H1 (cell line): ENCODE measurements at regions not wholly inside any gene's neighbourhood (a gene's known extent, or its start where the extent isn't known, plus 50 kb on each side); places are given as distances from the start of the nearest gene placed in this dataset.

Experiments
- CTCF ChIA-PET: fragments of 300-600 bp; sonication (Branson Sonifier 250); formaldehyde crosslinking; loops from one replicate; lab custom pipeline; 2021; ENCODE audit not compliant: partially characterized antibody; lab: Charles Lee
- POLR2A ChIA-PET: fragments of 300-600 bp; sonication (Branson Sonifier 250); formaldehyde crosslinking; loops from one replicate; lab custom pipeline; 2021; ENCODE audit warnings: inconsistent platforms; ENCODE audit not compliant: partially characterized antibody; lab: Charles Lee
- DNase-seq, 2 experiments: peaks; one replicate each; pipeline versions ENCODE4 v3.0.0 to v3.0.0-alpha.2; 2010 to 2022; ENCODE audit warnings: low spot score in 2 of 2, low read depth in 1 of 2, mixed read lengths in 1 of 2
- FAIRE-seq: peaks from 2 replicates; lab custom pipeline; 2011; peaks lifted over from hg19 to GRCh38; lab: Jason Lieb, UNC
- H2AFZ ChIP-seq: 2 replicates; pipeline ENCODE4 v1.8.1; 2012; ENCODE audit warnings: low read length, inconsistent platforms
- H2AK5ac ChIP-seq: 2 replicates; pipeline ENCODE4 v1.6.1; 2013; ENCODE audit warnings: low read depth, low read length
- H2BK120ac ChIP-seq: replicated peaks from 2 replicates; pipeline ENCODE3; 2013; ENCODE audit warnings: low read depth, low read length, inconsistent platforms
- H2BK12ac ChIP-seq: 2 replicates; pipeline ENCODE4 v1.6.1; 2013; ENCODE audit warnings: low read depth, low read length
- H2BK15ac ChIP-seq: 2 replicates; pipeline ENCODE4 v1.6.1; 2013; ENCODE audit warnings: low read length
- H2BK20ac ChIP-seq: 2 replicates; pipeline ENCODE4 v1.6.1; 2013; ENCODE audit warnings: low read length
- H2BK5ac ChIP-seq: 2 replicates; pipeline ENCODE4 v1.6.1; 2013; ENCODE audit warnings: low read depth, low read length
- H3K14ac ChIP-seq: 2 replicates; pipeline ENCODE4 v1.6.1; 2013; ENCODE audit warnings: inconsistent platforms; ENCODE audit not compliant: insufficient read length
- H3K18ac ChIP-seq: 2 replicates; pipeline ENCODE4 v1.6.1; 2013; ENCODE audit warnings: low read length; ENCODE audit errors: extremely low read depth
- H3K23ac ChIP-seq: 2 replicates; pipeline ENCODE4 v1.6.1; 2013; ENCODE audit warnings: inconsistent platforms; ENCODE audit not compliant: insufficient read length
- H3K23me2 ChIP-seq: 2 replicates; pipeline ENCODE4 v1.6.1; 2013; ENCODE audit warnings: low read depth, low read length
- H3K27ac ChIP-seq: 2 replicates; pipeline ENCODE4 v1.6.1; 2011; ENCODE audit warnings: low read depth, low read length, inconsistent platforms
- H3K27me3 ChIP-seq, 4 experiments: replicated peaks in 1 of 4; 1 replicate in 1 of 4; 2 replicates in 3 of 4; pipeline versions ENCODE4 v1.6.1 to v1.8.1; 2011 to 2013; ENCODE audit warnings: low read length in 3 of 4, mild to moderate bottlenecking in 3 of 4, inconsistent platforms in 2 of 4, mixed read lengths in 2 of 4, moderate library complexity in 1 of 4; ENCODE audit not compliant: control insufficient read depth in 3 of 4, insufficient read depth in 3 of 4; ENCODE audit errors: extremely low read depth in 1 of 4
- H3K36me3 ChIP-seq, 4 experiments: 2 replicates each; pipeline versions ENCODE4 v1.6.1 to v1.8.1; 2011 to 2013; ENCODE audit warnings: mild to moderate bottlenecking in 4 of 4, low read length in 3 of 4, moderate library complexity in 2 of 4, control low read depth in 1 of 4, inconsistent platforms in 1 of 4; ENCODE audit not compliant: insufficient read depth in 4 of 4, control insufficient read depth in 2 of 4
- H3K4ac ChIP-seq: replicated peaks from 2 replicates; pipeline ENCODE3; 2013; ENCODE audit warnings: low read length, low read depth, mixed read lengths, inconsistent platforms; ENCODE audit not compliant: insufficient read length
- H3K4me1 ChIP-seq, 4 experiments: replicated peaks in 1 of 4; 1 replicate in 1 of 4; 2 replicates in 3 of 4; pipeline versions ENCODE4 v1.6.1 to v1.8.1; 2011 to 2013; ENCODE audit warnings: low read length in 3 of 4, inconsistent platforms in 2 of 4, mixed read lengths in 1 of 4; ENCODE audit not compliant: insufficient read depth in 4 of 4, control insufficient read depth in 3 of 4
- H3K4me2 ChIP-seq, 2 experiments: 2 replicates each; pipeline versions ENCODE4 v1.6.1 to v1.8.1; 2011 to 2013; ENCODE audit warnings: low read depth in 2 of 2, low read length in 2 of 2, control low read depth in 1 of 2, inconsistent platforms in 1 of 2, mild to moderate bottlenecking in 1 of 2; ENCODE audit not compliant: insufficient read depth in 1 of 2
- H3K4me3 ChIP-seq, 4 experiments: fragments of 200-600, 300-600 bp in 1 of 4; sonication (generic), shearing (Covaris generic), sonication (Bioruptor Twin) in 1 of 4; 2 replicates each; pipeline versions ENCODE4 v1.5.1 to v1.8.1; 2011 to 2016; ENCODE audit warnings: low read length in 4 of 4, low read depth in 3 of 4, control low read depth in 2 of 4, inconsistent platforms in 2 of 4, mild to moderate bottlenecking in 2 of 4, mixed read lengths in 1 of 4, moderate library complexity in 1 of 4; ENCODE audit not compliant: insufficient read depth in 2 of 4; ENCODE audit errors: extremely low read depth in 1 of 4
- H3K56ac ChIP-seq: replicated peaks from 2 replicates; pipeline ENCODE3; 2013; ENCODE audit warnings: low read depth, mild to moderate bottlenecking, mixed read lengths, low read length, inconsistent platforms; ENCODE audit not compliant: insufficient read length
- H3K79me1 ChIP-seq: 2 replicates; pipeline ENCODE4 v1.6.1; 2013; ENCODE audit warnings: low read depth, low read length, control low read depth
- H3K79me2 ChIP-seq, 2 experiments: 2 replicates each; pipeline versions ENCODE4 v1.6.1 to v1.8.1; 2012 to 2013; ENCODE audit warnings: low read length in 2 of 2, mild to moderate bottlenecking in 2 of 2, inconsistent platforms in 1 of 2; ENCODE audit not compliant: insufficient read depth in 2 of 2, control insufficient read depth in 1 of 2
- H3K9ac ChIP-seq, 4 experiments: replicated peaks in 1 of 4; 1 replicate in 1 of 4; 2 replicates in 3 of 4; pipeline versions ENCODE4 v1.6.1 to v1.8.1; 2011 to 2013; ENCODE audit warnings: low read depth in 3 of 4, low read length in 3 of 4, control low read depth in 2 of 4, mild to moderate bottlenecking in 2 of 4, moderate library complexity in 2 of 4, inconsistent platforms in 1 of 4; ENCODE audit errors: extremely low read depth in 1 of 4
- H3K9me3 ChIP-seq, 2 experiments: 2 replicates each; pipeline versions ENCODE4 v1.6.1 to v1.8.1; 2012 to 2013; ENCODE audit warnings: mild to moderate bottlenecking in 2 of 2, moderate library complexity in 2 of 2, control low read depth in 1 of 2, inconsistent platforms in 1 of 2, low read depth in 1 of 2, low read length in 1 of 2, mixed read lengths in 1 of 2; ENCODE audit not compliant: insufficient read depth in 2 of 2
- H4K20me1 ChIP-seq, 2 experiments: replicated peaks in 1 of 2; 2 replicates each; pipeline versions ENCODE3 to v1.8.1; 2011 to 2013; ENCODE audit warnings: inconsistent platforms in 2 of 2, low read length in 2 of 2, mild to moderate bottlenecking in 1 of 2; ENCODE audit not compliant: insufficient read depth in 2 of 2, control insufficient read depth in 1 of 2
- H4K5ac ChIP-seq: 2 replicates; pipeline ENCODE4 v1.6.1; 2013; ENCODE audit warnings: low read length, low read depth, mixed read lengths, inconsistent platforms; ENCODE audit not compliant: insufficient read length
- H4K8ac ChIP-seq: 2 replicates; pipeline ENCODE4 v1.8.0; 2013; ENCODE audit warnings: mild to moderate bottlenecking, moderate library complexity, low read length, inconsistent platforms; ENCODE audit not compliant: insufficient read depth; ENCODE audit errors: extremely low read depth
- H4K91ac ChIP-seq: replicated peaks from 2 replicates; pipeline ENCODE3; 2013; ENCODE audit warnings: low read length, mixed read lengths, inconsistent platforms; ENCODE audit not compliant: insufficient read length
- CHD1 ChIP-seq: IDR thresholded peaks from 2 replicates; pipeline ENCODE4 v1.6.1; 2012; ENCODE audit warnings: low read depth, low read length, improper control_type of control experiment
- EZH2 ChIP-seq: fragments of 200-600 bp; sonication (generic); IDR thresholded peaks from 2 replicates; pipeline ENCODE4 v1.7.1; 2012; ENCODE audit warnings: low read depth, mild to moderate bottlenecking, moderate library complexity, low read length, inconsistent platforms; ENCODE audit not compliant: severe bottlenecking
- HDAC2 ChIP-seq, 2 experiments: fragments of 300-600 bp in 1 of 2; sonication (generic) in 1 of 2; IDR thresholded peaks; 2 replicates each; pipeline ENCODE4 v1.6.1; 2011 to 2012; ENCODE audit warnings: low read depth in 2 of 2, low read length in 2 of 2, mild to moderate bottlenecking in 2 of 2, moderate library complexity in 2 of 2, borderline replicate concordance in 1 of 2, inconsistent platforms in 1 of 2
- JUND ChIP-seq: IDR thresholded peaks from 2 replicates; pipeline ENCODE4 v1.6.1; 2011; ENCODE audit warnings: mild to moderate bottlenecking, improper control_type of control experiment, low read length
- KDM1A ChIP-seq: fragments of 200-600, 300-600 bp; sonication (generic); IDR thresholded peaks from 2 replicates; pipeline ENCODE4 v1.7.1; 2016; ENCODE audit warnings: mild to moderate bottlenecking, low read length, borderline replicate concordance
- KDM5A ChIP-seq: fragments of 200-600 bp; IDR thresholded peaks from 2 replicates; pipeline ENCODE4 v1.7.1; 2012; ENCODE audit warnings: mild to moderate bottlenecking, low read length, inconsistent platforms, mixed read lengths
- NANOG ChIP-seq: IDR thresholded peaks from 2 replicates; pipeline ENCODE4 v1.6.1; 2011; ENCODE audit warnings: low read length, low read depth, mild to moderate bottlenecking, inconsistent platforms; ENCODE audit not compliant: insufficient read depth, poor library complexity, severe bottlenecking
- RFX5 ChIP-seq: IDR thresholded peaks from 2 replicates; pipeline ENCODE4 v1.6.1; 2011; ENCODE audit warnings: low read depth, low read length, improper control_type of control experiment, borderline replicate concordance
- SIN3A ChIP-seq, 2 experiments: IDR thresholded peaks in 1 of 2; conservative IDR thresholded peaks in 1 of 2; 2 replicates each; pipeline ENCODE4 v1.6.1; 2011 to 2012; ENCODE audit warnings: low read length in 2 of 2, improper control_type of control experiment in 1 of 2, low read depth in 1 of 2, mild to moderate bottlenecking in 1 of 2
- SRF ChIP-seq: IDR thresholded peaks from 2 replicates; pipeline ENCODE4 v1.6.1; 2011; ENCODE audit warnings: mild to moderate bottlenecking, low read depth, low read length, moderate library complexity
- SUZ12 ChIP-seq: fragments of 200-600 bp; sonication (generic); IDR thresholded peaks from 2 replicates; pipeline ENCODE4 v1.6.1; 2012; ENCODE audit warnings: mild to moderate bottlenecking, inconsistent platforms, low read length, moderate library complexity, mixed read lengths
- TAF1 ChIP-seq: IDR thresholded peaks from 2 replicates; pipeline ENCODE4 v1.6.1; 2011; ENCODE audit warnings: mild to moderate bottlenecking, low read depth, low read length
- TBP ChIP-seq: IDR thresholded peaks from 2 replicates; pipeline ENCODE4 v1.6.1; 2011; ENCODE audit warnings: low read depth, low read length, improper control_type of control experiment
- YY1 ChIP-seq: IDR thresholded peaks from 2 replicates; pipeline ENCODE4 v1.6.1; 2011; ENCODE audit warnings: low read depth, mild to moderate bottlenecking, low read length
- ZNF274 ChIP-seq: IDR thresholded peaks from 2 replicates; pipeline ENCODE4 v1.7.0; 2012; ENCODE audit warnings: low read length, borderline replicate concordance; ENCODE audit errors: extremely low read depth
- WGBS, 2 experiments: shearing (Covaris generic) in 1 of 2; methylation state at CpG; one replicate each; pipeline versions ENCODE4 v1.1.6 to v1.1.7; 2013 to 2015; ENCODE audit warnings: low lambda C conversion rate in 2 of 2, mixed read lengths in 2 of 2, inconsistent platforms in 1 of 2, low coverage in 1 of 2, missing lambda C conversion rate in 1 of 2; ENCODE audit not compliant: insufficient replicate concordance in 2 of 2, insufficient coverage in 1 of 2, insufficient read length in 1 of 2; ENCODE audit errors: extremely low coverage in 1 of 2, missing lambda C conversion rate in 1 of 2; 5-methylcytosine and 5-hydroxymethylcytosine counted together

- H2BK12ac ChIP-seq, result no peak overlapping the region
- no peaks in the 10 kb centered on the region; a peak in 1 of 8 replicates for H3K36me3 ChIP-seq
- no peak overlapping the region for H3K4me3 ChIP-seq
- ChIA-PET POLR2A (interaction anchor here (0.6 kb wide), 1 partner anchor 547 kb away, joined by 3 read pairs; no protein-coding TSS in a partner anchor), CTCF (no interaction called here)
- H2BK20ac ChIP-seq, result no peak overlapping the region
- H3K79me1 ChIP-seq, result no peaks in the 10 kb centered on the region
- H3K23ac ChIP-seq, result no peak overlapping the region
- no peak overlapping the region for H3K27ac ChIP-seq
- H2BK5ac ChIP-seq, result no peak overlapping the region
- H3K23me2 ChIP-seq, result no peaks in the 10 kb centered on the region
- H3K9ac ChIP-seq, result no peak overlapping the region
- no peak overlapping the region for H3K4me2 ChIP-seq
- H3K14ac ChIP-seq, result no peak overlapping the region
- no peak overlapping the region for H4K8ac ChIP-seq
- H3K18ac ChIP-seq, result no peak overlapping the region
- no peak overlapping the region for H4K91ac ChIP-seq
- no peak overlapping the region for H2BK120ac ChIP-seq
- no peaks in the 10 kb centered on the region for H3K79me2 ChIP-seq
- H2AFZ ChIP-seq, result no peak overlapping the region
- peaks cover 0 to 15% of the 10 kb centered on the region in 2 experiments; a peak in 1 of 4 replicates for H3K9me3 ChIP-seq
- H4K5ac ChIP-seq, result no peak overlapping the region
- H3K4ac ChIP-seq, result no peak overlapping the region
- H2BK15ac ChIP-seq, result no peak overlapping the region
- no peak overlapping the region for H3K56ac ChIP-seq
- no peak for DNase-seq
- no peaks in the 10 kb centered on the region for H4K20me1 ChIP-seq
- no peak for FAIRE-seq
- H2AK5ac ChIP-seq, result no peak overlapping the region
- WGBS, 2 experiments, result 83% methylated on average over 2 of the region's 2 CpGs; no CpG with 5 or more reads in 1 of the 2 experiments
- no peaks in the 10 kb centered on the region for H3K4me1 ChIP-seq
- H3K27me3 ChIP-seq, result peaks cover 0 to 1% (median 0%) of the 10 kb centered on the region in 4 experiments; a peak in 1 of 7 replicates
- no peak for TF ChIP-seq KDM5A
- no peak for TF ChIP-seq HDAC2 (IDR thresholded peaks at IDR 0.05; ENCODE audit: borderline replicate concordance in 1 of 2, low read depth in 2 of 2, low read length in 2 of 2)
- TF ChIP-seq SUZ12, result no peak
- TF ChIP-seq TAF1, result no peak
- no peak for TF ChIP-seq CHD1
- no peak for TF ChIP-seq KDM1A
- TF ChIP-seq ZNF274, result no peak
- TF ChIP-seq EZH2, result no peak
- no peak for TF ChIP-seq JUND
- no peak for TF ChIP-seq TBP
- TF ChIP-seq YY1, result no peak
- no peak for TF ChIP-seq NANOG
- TF ChIP-seq SIN3A (conservative IDR thresholded peaks at IDR 0.05 in 1 of 2, IDR thresholded peaks at IDR 0.05 in 1 of 2; ENCODE audit: low read depth in 1 of 2, low read length in 2 of 2), result no peak
- no peak for TF ChIP-seq SRF
- TF ChIP-seq RFX5, result no peak
These were observed 785.0 kb downstream of the PDCD6IP start for GRCh38 chr3:34583451-34583850.
